ENCODE measurements at regions not wholly inside any gene's neighbourhood (a gene's known extent, or its start where the extent isn't known, plus 50 kb on each side); places are given as distances from the start of the nearest gene placed in this dataset.

GRCh38 chr1:199932462-199932861 is 95.0 kb upstream of the NR5A2 start:
- TF ChIP-seq TAF1 (IDR thresholded peaks at IDR 0.05; ENCODE audit: low read depth) (no peak), CTCF (IDR thresholded peaks at IDR 0.05; ENCODE audit: poor library complexity, severe bottlenecking) (no peak), EP300 (conservative IDR thresholded peaks at IDR 0.05; ENCODE audit: poor library complexity, severe bottlenecking) (no peak), SMC3 (conservative IDR thresholded peaks at IDR 0.05; ENCODE audit: poor library complexity) (no peak), EZH2 (IDR thresholded peaks at IDR 0.05; ENCODE audit: borderline replicate concordance, insufficient read depth, low read length, poor library complexity, severe bottlenecking) (no peak)

Data from neural cell (in vitro differentiated cells).